ENCODE measurements at regions not wholly inside any gene's neighbourhood (a gene's known extent, or its start where the extent isn't known, plus 50 kb on each side); places are given as distances from the start of the nearest gene placed in this dataset.
"Not testable (repeated sequence)": the region's sequence is repeated elsewhere in the genome, so short reads cannot be mapped to it uniquely, and the experiment has no call there.

DNA sequence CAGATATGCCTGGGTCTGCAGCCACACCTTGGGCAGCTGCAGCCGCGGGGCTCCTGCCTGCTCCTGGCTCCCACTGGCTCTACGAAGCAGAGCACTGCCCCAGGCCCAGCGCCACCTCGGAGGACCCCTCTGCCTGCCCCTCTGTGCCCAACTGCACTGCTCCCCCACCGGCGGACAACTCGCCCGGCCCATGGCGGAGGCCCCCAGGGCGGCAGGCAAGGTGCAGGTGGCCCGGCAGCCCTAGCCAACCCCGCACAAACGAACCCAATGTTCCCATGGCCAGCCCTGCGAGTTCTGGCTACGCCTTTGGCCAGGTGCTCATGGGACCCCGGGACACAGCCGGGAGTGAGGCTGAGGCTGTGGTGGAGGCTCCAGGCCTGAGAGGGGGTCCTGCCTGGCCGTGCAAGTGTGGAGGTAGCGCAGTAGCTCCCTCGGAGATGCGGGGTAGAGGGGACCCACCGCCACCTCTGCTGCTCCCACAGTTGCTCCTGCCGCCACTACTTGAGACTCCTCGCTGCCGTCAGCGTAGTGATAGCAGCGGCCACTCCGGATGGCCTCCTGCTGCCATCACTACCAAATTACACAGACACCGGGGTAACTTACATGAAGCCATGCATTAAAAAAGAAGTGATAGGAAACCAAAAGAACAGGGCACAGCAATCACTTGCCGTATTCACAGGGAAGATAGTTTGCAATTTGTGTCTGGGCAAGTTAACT is 97.3 kb upstream of the SP4 start:
- no peak for DNase-seq

DNA sequence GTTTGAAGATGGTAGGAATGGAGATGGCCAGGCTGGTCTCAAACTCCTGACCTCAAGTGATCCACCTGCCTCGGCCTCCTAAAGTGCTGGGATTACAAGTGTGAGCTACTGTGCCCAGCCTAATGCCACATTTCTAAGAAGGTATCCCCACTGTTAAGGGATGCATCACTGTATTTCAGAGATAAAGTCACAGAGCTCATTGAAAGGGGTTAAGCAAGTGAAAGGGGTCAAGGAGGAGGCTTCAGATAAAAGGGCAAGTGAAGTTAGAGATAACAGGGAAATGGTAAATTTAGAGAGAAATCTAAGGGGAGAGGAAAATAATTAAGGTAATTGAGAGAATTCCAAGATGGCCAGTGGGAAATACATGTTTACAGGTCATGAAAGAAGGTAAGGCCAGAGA is 93.0 kb upstream of the SP4 start:
- DNase-seq, result no peak

DNA sequence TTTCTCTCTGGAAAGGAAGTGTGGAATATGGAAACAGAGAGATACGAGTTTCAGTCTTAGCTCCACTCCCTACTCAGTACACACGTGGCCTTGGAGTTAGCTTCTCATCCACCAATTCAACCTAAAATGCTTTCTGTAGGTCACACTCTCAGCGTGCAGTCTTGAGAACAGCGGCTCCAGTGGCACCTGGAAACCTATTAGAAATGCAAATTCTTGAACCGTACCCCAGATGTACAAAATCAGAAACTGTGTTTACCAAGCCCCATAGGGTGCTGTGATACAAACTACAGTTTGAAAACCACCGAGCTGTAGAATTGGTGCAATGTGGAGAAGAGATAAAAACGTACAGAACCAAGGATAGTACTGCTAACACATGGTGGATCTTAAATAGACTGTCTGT is 91.1 kb upstream of the SP4 start:
- no peak for DNase-seq

DNA sequence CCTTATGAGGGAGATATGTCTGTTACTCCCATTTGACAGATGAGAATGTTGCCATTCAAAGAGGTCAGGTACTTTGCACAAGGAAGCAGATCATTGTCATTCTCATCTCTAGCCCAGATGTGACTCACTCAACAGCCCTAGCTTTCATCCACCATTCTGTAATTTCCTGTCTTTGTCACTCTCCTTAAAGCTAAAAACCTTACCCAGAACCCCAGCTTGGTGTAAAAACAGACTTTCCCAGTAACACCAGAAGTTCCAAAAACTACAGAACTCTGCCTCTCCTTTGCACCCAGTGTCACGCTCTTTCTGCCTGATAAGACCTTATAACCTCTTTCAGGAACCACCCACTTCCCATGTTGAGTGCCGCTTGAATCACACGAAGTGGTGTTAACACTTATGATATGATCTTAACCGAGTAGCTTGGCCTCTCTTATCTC is 89.1 kb upstream of the SP4 start:
- peak; percentile 20 for DNase-seq

DNA sequence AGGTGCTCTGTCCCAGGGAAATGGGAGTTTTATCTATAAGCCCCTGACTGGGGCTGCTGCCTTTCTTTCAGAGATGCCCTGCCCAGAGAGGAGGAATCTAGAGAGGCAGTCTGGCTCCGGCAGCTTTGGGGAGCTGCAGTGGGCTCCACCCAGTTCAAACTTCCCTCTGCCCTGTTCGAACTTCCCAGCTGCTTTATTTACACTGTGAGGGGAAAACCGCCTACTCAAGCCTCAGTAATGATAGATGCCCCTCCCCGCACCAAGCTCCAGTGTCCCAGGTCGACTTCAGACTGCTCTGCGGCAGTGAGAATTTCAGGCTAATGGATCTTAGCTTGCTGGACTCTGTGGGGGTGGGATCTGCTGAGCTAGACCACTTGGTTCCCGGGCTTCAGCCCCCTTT is 83.0 kb upstream of the SP4 start:
- DNase-seq, result not testable (repeated sequence)

DNA sequence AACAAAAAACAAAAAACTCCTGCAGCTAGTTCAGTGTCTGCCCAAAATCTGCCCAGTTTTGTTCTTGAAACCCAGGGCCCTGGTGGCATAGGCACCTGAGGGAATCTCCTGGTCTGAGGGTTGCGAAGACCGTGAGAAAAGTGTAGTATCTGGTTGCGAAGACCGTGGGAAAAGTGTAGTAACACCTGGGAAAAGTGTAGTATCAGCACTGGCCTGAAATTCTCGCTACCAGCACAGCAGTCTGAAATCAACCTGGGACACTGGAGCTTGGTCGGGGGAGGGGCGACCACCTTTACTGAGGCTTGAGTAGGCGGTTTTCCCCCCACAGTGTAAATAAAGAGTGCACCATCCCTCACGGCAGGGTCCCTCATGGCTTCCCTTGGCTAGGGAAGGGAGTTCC is 82.5 kb upstream of the SP4 start:
- no peak for DNase-seq

DNA sequence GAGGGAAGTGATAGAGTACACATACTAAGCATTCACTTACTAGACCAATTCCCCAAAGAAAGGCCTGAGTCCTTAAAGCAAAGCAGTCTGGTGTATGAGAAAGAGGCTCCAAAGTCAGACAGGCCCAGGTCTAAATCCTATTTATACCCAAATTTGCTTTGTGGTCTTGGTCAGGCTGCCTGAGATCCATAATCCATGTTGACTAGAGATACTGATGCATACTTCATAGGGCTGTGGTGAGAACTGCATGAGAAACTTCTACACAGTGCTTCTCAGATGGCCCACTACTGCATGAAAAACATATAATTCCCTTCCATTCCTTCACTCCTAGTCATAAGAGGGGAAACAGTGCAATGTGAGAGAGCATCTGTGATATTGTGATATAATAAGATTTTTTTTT is 81.6 kb upstream of the SP4 start:
- no peak for DNase-seq

DNA sequence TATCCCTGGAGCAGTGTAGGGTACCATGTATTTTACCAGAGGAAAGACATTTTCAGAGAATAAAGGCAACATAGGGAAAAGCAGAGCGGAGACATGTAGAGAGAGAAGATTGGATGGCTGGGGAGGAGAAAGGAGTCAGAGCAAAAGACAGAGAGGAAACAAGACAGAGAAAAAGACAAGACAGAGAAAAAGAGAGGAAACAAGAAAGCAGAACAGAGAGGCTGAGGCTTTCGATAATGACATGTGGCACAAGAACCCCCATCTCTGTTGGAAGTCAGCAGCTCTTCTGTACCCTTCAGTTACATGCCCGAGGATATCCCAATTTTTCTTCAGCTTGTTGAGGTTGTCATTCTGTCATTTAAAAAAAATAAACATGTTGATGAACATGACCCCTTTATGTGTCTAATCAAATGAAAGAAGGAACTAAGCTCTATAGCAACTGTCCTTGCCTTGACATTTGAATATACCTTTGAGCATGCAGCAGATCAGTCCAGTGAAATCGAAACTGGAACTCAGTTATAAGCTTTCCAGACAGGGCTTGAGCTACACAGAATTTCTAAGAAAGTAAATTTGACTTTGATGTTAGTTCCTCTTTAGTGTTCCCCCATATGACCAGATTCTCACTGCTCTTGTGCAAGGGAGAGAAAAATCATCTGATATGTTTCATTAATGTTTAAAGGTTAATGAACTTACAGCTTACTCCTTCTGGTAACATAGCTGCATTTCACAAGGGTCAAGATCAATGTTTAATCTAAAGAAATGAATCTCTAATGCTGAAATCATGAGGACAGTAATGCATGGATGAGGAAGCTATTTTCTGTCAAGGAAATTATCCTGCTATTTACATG is 75.1 kb upstream of the SP4 start:
- DNase-seq, result peak; percentile 7

DNA sequence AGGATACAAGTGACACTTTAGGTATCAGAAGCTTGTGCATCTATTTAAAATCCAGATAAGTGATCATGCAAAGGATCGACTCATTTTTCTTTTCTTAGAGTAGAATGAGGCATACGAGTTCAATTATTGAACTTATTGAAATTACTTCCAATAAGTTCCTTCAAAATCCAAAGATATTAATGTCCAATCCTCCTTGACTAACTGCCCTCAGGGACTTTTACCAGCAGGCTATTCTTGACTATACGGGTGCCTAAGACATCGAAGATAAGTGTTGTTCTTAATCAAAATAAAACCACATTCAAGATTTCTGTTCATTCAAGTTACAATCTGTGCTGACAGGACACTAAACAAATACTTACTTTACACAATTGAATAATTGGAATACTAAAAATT is 74.5 kb upstream of the SP4 start:
- DNase-seq, result no peak

DNA sequence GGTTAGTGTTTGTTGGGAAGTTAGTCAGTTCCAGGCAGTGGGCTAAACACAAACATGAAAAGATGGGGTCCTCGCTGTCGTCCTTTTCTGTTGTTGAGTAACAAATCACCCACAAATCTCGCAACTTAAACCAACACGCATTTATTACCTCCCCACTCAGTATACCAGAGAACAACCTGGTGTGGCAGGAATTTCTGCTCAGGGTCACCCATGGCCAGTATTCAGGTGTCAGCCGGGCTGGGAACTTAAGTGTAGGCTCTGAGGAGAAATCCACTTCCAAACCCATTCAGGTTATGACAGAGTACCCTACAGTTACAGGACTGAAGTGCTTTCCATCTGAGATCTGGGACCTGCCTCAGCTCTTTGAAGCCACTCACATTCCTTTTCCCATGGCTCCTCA is 73.6 kb upstream of the SP4 start:
- DNase-seq, result no peak

DNA sequence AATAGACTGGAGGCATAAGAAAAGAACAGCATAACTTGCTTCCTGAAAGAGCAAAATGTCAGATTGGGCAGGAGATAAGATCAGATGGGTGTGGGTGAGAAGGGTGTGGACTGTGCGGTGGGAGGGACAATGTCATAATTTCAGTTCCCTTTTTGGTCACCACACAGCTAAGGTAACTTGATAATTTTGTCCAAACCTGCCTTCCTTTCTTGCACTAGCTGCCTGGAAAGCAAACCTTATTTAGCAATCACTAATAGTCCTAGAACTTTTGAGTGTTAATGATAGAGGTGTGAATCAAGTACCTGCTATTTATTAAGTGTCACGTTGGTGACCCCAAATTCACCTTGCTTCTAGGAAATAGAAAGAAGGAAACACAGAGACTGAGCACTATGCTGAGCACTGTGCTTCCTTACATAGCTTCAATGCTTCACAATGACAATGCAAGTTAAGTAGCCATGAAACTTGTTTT is 72.4 kb upstream of the SP4 start:
- DNase-seq, result peak; percentile 65

DNA sequence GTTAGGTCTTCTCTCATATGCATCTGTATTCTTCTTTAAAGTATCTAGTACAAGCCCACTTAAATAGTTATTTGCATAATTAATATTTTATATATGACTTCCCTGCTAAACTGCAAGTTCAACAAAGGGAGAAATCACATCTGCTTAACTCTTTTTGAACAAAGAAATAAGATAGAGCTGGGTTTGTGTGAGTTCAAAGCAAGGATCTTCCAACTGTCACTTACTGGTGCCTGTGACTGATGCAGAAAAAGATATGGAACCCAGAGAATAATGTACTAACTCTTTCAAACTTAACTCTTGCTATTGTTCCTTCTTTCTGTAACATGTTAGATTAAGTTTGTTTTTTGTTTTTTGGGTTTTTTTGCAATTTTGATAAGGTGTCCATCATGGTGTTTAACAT is 71.3 kb upstream of the SP4 start:
- no peak for DNase-seq

DNA sequence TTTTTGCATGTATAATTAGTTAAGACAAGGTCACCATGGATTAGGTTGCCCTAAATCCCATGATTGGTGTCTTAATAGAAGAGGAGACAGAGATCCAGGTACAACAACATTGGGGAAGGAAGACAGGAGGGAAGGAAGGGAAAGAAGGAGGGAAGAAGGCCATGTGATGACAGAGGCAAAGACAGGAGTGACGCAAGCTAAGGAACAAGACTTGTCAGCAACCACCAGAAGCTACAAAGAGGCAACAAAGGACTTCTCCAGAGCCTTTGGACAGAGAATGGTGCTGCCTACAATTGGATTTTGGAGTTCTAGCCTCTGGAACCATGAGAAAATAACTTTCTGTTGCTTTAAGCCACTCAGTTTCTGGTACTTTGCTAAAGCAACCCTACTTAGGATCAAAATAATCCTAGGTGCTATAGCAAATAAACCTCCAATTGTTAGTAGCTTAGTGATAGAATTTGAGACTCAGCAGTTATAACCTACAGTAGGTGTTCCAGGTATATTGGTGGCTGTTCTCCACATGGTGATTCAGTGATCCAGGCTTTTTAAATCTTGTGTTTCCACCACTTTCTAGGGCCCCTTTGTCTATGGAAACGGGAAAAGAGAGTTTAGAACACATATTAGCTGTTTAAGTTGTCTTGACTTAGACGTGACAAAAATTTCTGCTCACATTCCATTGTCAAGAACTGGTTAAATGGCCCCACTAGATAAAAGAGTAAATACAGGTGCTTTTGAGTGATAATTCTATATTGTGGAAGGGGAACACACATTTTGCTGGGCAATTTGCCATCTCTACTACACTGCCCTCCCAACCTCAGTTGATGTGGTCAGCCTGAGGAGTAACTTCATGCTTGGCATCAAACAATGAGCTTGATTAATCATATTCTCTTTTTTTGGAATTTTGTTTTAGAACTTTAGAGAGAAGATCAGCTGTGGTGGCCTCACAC is 70.5 kb upstream of the SP4 start:
- DNase-seq, result no peak

DNA sequence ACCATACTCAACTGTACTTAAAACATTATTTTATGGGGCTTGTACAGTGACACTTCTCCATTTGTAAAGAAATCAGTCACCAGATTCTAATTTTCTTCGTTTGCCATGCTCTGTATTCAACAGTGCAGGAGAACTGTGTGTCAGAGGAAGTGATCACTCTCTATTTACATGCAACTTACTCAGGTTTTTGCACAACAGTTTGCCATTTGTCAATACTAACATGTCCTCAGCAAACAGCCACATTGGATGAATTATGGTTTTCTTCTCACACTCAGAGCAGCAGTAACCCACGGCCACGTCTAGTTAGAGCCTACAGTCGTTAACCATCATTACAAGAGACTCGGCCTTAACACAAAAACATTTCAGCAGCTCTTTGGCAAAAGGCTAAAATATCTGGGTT is 69.2 kb upstream of the SP4 start:
- DNase-seq, result no peak

DNA sequence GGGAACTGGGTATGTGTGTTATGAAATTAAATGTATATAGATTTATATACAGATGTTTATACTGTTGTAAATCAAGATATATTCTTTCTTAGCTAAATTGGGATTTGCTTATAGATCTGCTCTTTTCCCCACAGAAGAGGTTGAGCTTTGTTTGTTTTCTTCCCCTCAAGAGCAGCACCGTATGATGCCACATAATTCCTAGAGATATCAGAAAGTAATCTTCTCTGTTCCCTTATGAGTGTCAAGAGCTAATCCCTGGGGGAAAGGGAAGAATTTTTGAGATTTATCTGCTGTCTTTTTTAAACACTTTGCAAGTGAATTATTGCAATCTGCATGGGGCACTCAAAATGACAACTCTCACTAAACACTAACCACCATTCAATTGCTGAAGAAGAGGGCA is 68.7 kb upstream of the SP4 start:
- DNase-seq, result no peak

DNA sequence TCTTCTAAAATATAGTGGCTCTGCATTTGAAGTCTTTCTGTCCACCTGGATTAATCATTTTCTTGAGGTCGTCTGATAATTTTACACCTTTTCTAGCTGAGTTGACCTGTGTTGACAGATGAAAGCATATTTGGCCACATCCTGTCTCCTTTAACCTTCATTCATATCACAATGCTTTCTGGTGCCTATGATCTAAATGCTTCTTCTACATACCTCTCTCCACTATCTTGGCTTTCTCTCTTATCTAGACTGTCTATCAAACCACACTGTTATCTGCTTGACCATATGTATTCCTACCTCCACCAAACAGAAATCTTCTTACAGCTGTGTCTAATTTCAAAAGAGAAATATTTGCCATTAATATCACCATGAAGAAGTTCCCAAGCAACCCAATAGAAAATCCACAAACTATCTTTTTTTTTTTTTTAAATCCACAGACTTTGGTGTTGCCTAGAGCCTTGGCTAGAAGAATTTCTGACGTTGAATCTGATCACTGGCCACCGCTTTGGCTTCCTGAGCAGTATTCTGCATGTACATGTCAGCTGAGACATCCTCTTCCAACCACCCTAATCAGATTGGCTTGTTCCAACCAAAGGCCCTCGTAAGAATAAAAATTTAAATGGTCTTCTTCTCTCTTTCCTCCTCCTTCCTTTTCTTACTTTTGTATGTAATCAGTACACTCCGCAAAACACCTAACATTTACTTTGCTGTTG is 66.3 kb upstream of the SP4 start:
- DNase-seq, result no peak

DNA sequence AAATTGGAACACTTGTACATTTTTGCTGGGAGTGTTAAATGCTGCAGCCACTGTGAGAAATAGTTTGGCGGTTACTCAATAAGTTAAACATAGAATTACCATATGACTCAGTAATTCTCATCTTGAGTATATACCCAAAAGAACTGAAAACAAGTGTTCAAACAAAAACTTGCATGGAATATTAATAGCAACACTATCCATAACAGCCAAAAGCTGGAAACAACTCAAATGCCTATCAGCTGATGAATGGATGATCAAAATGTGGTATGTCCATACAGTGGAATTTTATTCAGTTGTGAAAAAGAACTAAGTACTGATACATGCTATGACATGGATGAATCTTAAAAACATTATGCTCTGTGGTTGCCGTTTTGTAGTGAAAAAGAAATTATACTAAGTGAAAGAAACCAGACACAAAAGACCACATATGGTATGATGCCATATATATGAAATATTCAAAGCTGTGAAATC is 63.0 kb upstream of the SP4 start:
- no peak for DNase-seq

DNA sequence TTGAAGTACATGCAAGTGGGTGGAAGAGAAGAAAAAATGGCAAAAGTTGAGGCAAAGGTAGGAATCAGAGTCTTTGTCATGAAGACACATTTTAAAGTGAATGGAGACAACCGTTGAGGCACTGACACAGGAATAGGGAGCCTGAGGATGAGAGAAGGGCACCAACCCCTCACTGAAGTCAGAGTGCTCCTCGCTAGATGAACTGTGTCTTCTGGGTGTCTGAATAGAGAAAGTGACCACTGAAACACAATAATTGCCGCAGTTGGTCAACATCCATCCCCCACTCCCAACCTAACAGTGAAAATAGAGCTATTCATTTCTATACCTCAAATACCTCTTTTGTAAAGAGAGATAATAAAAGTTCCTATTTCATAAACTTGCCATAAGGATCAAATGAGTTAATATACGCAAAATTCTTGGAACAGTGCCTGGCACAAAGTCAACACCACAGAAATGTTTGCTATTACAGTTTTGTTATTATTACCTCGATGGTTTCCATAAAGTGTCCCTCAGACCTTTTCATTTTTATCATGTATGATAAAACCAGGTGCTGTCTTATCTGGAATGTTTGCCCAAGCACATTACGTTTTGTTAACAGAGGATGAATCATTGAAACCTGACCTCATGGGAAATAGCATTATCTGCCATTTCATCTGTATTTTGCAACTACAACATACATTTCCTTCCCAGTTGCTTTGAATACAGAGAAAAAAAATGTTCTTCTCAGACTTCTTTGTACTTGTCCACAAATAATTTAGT is 61.8 kb upstream of the SP4 start:
- no peak for DNase-seq

DNA sequence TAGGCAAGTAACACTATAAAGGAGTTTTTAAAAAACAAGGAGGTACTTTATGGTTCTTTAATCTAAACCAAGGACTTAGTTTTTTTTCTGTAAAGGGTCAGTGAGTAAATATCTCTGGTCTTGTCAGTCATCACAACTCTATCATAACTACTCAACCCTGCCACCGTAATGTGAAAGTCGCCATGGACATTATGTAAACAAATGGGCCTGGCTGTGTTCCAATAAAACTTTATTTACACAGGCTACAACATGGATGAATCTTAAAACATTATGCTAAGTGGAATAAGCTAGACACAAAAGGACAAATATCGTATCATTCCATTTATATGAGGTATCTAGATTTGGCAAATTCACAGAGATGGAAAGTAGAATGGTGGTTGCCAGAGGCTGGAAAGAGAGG is 60.8 kb upstream of the SP4 start:
- no peak for DNase-seq

DNA sequence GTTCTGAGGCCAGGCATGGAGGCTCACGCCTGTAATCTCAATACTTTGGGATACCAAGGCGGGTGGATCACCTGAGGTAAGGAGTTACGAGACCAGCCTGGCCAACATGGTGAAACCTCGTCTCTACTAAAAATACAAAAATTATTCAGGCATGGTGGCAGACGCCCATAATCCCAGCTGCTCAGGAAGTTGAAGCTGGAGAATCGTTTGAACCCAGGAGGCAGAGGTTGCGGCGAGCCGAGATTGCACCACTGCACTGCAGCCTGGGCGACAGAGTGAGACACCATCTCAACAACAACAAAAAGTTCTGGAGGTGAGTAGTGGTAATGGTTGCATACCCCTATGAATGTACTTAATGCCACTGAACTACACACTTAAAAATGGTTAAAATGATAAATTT is 60.3 kb upstream of the SP4 start:
- DNase-seq, result no peak

DNA sequence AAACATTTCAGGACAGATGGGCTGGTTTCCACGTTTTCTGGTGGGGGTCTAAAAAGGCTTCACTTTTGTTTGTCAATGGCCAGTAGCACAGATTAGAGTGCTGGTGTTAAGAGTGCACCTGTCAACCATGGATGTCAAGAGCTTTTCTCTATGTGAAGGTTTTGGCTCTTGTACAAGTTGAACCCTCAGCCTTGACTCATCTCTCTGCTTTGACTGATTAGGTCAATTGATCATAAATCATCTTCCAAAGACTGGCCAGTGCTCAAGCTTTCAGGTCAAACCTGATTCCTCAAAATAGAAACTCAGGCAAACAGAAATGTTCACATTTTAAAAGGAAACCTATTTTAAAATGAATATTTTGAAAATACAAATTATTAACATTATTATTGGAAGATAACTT is 59.6 kb upstream of the SP4 start:
- DNase-seq, result no peak
